NCI-H1105 treated with DMSO at 0.1 percent for 48 hours (cell line): ENCODE measurements at regions not wholly inside any gene's neighbourhood (a gene's known extent, or its start where the extent isn't known, plus 50 kb on each side); places are given as distances from the start of the nearest gene placed in this dataset.

Source experiments
- DNase-seq: peaks from one replicate; lab custom pipeline; 2025; lab: John Stamatoyannopoulos, UW

GRCh38 chr12:115260762-115261675, 577.0 kb upstream of the TBX3 start:
- peak; percentile 17 for DNase-seq

GRCh38 chr12:115259968-115260747, 576.2 kb upstream of the TBX3 start:
- peak; percentile 99 for DNase-seq

GRCh38 chr12:115257791-115258190, 573.8 kb upstream of the TBX3 start:
- no peak for DNase-seq

GRCh38 chr12:115255962-115256361, 572.0 kb upstream of the TBX3 start:
- DNase-seq, result no peak

GRCh38 chr12:115255257-115255656, 571.3 kb upstream of the TBX3 start:
- DNase-seq, result no peak

- no peak for DNase-seq
These were observed 569.1 kb upstream of the TBX3 start for GRCh38 chr12:115253049-115253448.

GRCh38 chr12:115251727-115252126, 567.8 kb upstream of the TBX3 start:
- no peak for DNase-seq

GRCh38 chr12:115249671-115250278, 565.8 kb upstream of the TBX3 start:
- no peak for DNase-seq

GRCh38 chr12:115245020-115245419, 561.0 kb upstream of the TBX3 start:
- DNase-seq, result no peak

- DNase-seq, result no peak
These were observed 560.1 kb upstream of the TBX3 start for GRCh38 chr12:115243933-115244628.

GRCh38 chr12:115240251-115240650, 556.3 kb upstream of the TBX3 start:
- no peak for DNase-seq

GRCh38 chr12:115235880-115236279, 551.9 kb upstream of the TBX3 start:
- DNase-seq, result no peak

GRCh38 chr12:115233891-115234543, 550.0 kb upstream of the TBX3 start:
- DNase-seq, result no peak

GRCh38 chr12:115232455-115233156, 548.6 kb upstream of the TBX3 start:
- no peak for DNase-seq

GRCh38 chr12:115230606-115231005, 546.6 kb upstream of the TBX3 start:
- no peak for DNase-seq

- no peak for DNase-seq
These were observed 545.5 kb upstream of the TBX3 start for GRCh38 chr12:115229517-115229916.

- DNase-seq, result no peak
These were observed 544.5 kb upstream of the TBX3 start for GRCh38 chr12:115228434-115228833.

- no peak for DNase-seq
These were observed 543.2 kb upstream of the TBX3 start for GRCh38 chr12:115227137-115227615.

GRCh38 chr12:115225845-115226244, 541.9 kb upstream of the TBX3 start:
- DNase-seq, result no peak

GRCh38 chr12:115223991-115224390, 540.0 kb upstream of the TBX3 start:
- DNase-seq, result no peak

GRCh38 chr12:115223322-115223721, 539.3 kb upstream of the TBX3 start:
- DNase-seq, result peak; percentile 28
